Upper lobe of left lung (tissue), 4 donors: ENCODE measurements at regions not wholly inside any gene's neighbourhood (a gene's known extent, or its start where the extent isn't known, plus 50 kb on each side); places are given as distances from the start of the nearest gene placed in this dataset.

Source experiments
- POLR2A ChIP-seq, 4 donors: fragments of 450-650 bp; IDR thresholded peaks; one replicate each; pipeline ENCODE4 v1.5.1; 2016 to 2017; ENCODE audit warnings: antibody characterized with exemption in 4 of 4, mild to moderate bottlenecking in 2 of 4
- TF ChIP-seq, protein P1 (sequence below), 6 experiments: fragments of 450-650 bp in 4 of 6; fragments of 200-600 bp in 2 of 6; sonication (generic) in 2 of 6; IDR thresholded peaks; one replicate each; pipeline ENCODE4 v1.5.1; 2016 to 2019; ENCODE audit warnings: antibody characterized with exemption in 6 of 6

DNA sequence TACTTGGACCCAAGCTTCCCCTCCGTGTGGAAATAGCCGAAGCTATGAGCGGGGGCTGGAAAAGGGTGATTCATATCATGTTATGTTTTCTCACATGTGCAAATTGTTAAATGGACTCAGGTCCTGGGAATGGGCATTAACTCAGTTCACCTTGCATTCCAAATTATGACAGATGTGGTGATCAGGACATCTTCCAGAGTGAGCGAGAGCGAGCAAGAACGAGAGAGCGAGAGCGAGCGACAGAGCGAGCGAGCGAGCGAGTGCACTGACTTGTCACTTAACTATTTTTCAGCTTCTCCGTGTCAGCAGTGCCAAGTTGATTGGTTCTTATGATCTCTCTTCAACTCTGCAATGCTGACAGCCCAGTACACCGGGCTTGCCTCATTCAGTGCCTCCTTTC lies 437.4 kb upstream of the NRSN1 start:
- TF ChIP-seq, protein P1, sequence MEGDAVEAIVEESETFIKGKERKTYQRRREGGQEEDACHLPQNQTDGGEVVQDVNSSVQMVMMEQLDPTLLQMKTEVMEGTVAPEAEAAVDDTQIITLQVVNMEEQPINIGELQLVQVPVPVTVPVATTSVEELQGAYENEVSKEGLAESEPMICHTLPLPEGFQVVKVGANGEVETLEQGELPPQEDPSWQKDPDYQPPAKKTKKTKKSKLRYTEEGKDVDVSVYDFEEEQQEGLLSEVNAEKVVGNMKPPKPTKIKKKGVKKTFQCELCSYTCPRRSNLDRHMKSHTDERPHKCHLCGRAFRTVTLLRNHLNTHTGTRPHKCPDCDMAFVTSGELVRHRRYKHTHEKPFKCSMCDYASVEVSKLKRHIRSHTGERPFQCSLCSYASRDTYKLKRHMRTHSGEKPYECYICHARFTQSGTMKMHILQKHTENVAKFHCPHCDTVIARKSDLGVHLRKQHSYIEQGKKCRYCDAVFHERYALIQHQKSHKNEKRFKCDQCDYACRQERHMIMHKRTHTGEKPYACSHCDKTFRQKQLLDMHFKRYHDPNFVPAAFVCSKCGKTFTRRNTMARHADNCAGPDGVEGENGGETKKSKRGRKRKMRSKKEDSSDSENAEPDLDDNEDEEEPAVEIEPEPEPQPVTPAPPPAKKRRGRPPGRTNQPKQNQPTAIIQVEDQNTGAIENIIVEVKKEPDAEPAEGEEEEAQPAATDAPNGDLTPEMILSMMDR (IDR thresholded peaks at IDR 0.05), result no peak
- no peak for TF ChIP-seq POLR2A (IDR thresholded peaks at IDR 0.05)
